Subcutaneous abdominal adipose tissue (tissue), 5 donors: ENCODE measurements at regions not wholly inside any gene's neighbourhood (a gene's known extent, or its start where the extent isn't known, plus 50 kb on each side); places are given as distances from the start of the nearest gene placed in this dataset.
"Not testable (repeated sequence)": the region's sequence is repeated elsewhere in the genome, so short reads cannot be mapped to it uniquely, and the experiment has no call there.

Source experiments
- H3K27ac ChIP-seq: one replicate; pipeline ENCODE4 v1.7.0; 2013; ENCODE audit warnings: low read depth, mild to moderate bottlenecking, inconsistent platforms, low read length, moderate library complexity
- H3K27me3 ChIP-seq, 5 donors: one replicate each; pipeline ENCODE4 v1.7.0; 2013; ENCODE audit warnings: low read length in 5 of 5, inconsistent platforms in 1 of 5; ENCODE audit not compliant: control insufficient read depth in 5 of 5, insufficient read depth in 4 of 5
- H3K36me3 ChIP-seq, 5 donors: one replicate each; pipeline ENCODE4 v1.7.0; 2013; ENCODE audit warnings: low read length in 5 of 5; ENCODE audit not compliant: control insufficient read depth in 5 of 5, insufficient read depth in 5 of 5
- H3K4me1 ChIP-seq, 5 donors: one replicate each; pipeline ENCODE4 v1.7.0; 2013; ENCODE audit warnings: low read length in 5 of 5, mild to moderate bottlenecking in 3 of 5, moderate library complexity in 1 of 5; ENCODE audit not compliant: control insufficient read depth in 5 of 5, insufficient read depth in 5 of 5
- H3K4me3 ChIP-seq, 5 donors: one replicate each; pipeline ENCODE4 v1.7.0; 2013; ENCODE audit warnings: low read length in 5 of 5, low read depth in 1 of 5
- H3K9ac ChIP-seq, 5 donors: one replicate each; pipeline ENCODE4 v1.7.0; 2013; ENCODE audit warnings: low read length in 5 of 5, mild to moderate bottlenecking in 4 of 5, moderate library complexity in 3 of 5
- H3K9me3 ChIP-seq, 5 donors: one replicate each; pipeline ENCODE4 v1.7.0; 2013; ENCODE audit warnings: low read length in 5 of 5; ENCODE audit not compliant: control insufficient read depth in 5 of 5
- donor health status: healthy.
- donor health status: healthy.
- donor health status: healthy.
- donor health status: healthy.
- donor health status: healthy.

DNA sequence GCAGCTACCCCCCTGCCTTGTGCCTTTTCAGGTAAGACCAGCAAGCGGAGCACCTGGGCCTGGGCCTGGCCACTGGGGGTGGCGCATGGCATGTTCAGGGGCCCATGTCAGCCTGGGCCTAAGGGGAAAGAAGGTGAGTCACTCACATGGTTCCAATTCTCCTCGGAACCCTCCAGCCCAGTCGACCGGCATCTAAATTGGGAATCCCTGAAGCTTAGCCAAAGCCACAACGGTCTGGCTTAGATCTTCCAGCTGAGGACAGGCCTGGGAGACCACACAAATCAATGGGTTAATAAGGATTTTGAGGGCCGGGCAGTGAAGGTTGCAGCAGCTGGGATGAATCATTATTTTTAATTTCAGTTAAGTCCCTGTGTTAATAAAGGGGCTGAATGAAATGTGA, 145.1 kb upstream of the SMYD2 start:
- Histone ChIP-seq H3K27ac (no peak overlapping the region), H3K36me3 (no peaks in the 10 kb centered on the region), H3K4me3 (no peak overlapping the region), H3K9ac (no peak overlapping the region), H3K4me1 (no peaks in the 10 kb centered on the region), H3K9me3 (no peaks in the 10 kb centered on the region), H3K27me3 (no peaks in the 10 kb centered on the region)

DNA sequence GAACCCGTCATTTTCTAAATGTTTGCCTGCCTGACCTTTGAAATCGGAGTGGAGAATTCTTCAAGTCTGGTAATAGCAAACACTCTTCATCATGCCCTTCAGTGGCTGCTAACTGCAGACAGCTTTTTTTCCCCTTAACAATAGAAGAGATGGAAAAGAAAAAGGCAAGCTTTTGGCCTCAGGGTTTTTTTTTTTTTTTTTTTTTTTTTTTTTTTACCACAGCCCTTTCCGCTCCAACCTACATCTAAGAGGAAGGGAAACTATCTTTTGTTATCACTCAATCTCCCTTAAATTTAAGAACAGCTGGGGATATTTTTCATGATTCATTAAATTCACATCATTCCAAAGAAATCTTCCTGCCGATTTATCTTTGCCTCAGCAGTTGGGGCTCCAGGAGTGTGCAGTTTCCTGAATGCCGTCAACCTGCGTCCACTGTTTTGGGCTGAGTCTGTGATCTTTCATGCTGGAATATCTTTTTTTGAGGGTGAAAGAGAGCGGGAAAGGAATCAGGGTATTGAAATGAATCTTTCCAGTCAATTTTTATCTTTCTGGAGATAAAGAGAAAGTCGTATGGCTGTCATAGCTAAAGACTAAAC, 144.5 kb upstream of the SMYD2 start:
- Histone ChIP-seq H3K27me3 (no peaks in the 10 kb centered on the region), H3K27ac (no peak overlapping the region), H3K4me3 (no peak overlapping the region), H3K9me3 (no peaks in the 10 kb centered on the region), H3K4me1 (no peaks in the 10 kb centered on the region), H3K36me3 (no peaks in the 10 kb centered on the region), H3K9ac (no peak overlapping the region)

DNA sequence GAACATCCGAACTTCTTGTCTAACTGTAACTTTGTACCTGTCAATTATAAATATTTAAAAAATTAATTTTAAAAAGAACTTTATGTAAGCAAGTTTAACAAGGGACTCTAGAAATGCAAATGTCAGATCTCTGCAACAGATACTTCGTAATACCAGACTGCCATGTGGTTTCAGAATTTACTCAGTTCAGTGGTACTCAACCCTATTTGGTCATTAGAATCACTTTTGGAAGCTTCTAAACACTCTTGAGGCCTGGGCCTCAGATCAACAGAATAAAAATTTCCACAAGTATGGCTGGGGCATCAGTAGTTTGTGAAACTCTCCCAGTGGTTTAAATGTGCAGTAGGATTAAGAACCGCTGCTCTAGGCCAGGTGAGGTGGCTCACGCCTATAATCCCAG, 139.5 kb upstream of the SMYD2 start:
- Histone ChIP-seq H3K27me3 (no peaks in the 10 kb centered on the region), H3K4me3 (no peak overlapping the region), H3K9ac (no peak overlapping the region), H3K36me3 (no peaks in the 10 kb centered on the region), H3K9me3 (no peaks in the 10 kb centered on the region), H3K4me1 (no peaks in the 10 kb centered on the region), H3K27ac (no peak overlapping the region)

DNA sequence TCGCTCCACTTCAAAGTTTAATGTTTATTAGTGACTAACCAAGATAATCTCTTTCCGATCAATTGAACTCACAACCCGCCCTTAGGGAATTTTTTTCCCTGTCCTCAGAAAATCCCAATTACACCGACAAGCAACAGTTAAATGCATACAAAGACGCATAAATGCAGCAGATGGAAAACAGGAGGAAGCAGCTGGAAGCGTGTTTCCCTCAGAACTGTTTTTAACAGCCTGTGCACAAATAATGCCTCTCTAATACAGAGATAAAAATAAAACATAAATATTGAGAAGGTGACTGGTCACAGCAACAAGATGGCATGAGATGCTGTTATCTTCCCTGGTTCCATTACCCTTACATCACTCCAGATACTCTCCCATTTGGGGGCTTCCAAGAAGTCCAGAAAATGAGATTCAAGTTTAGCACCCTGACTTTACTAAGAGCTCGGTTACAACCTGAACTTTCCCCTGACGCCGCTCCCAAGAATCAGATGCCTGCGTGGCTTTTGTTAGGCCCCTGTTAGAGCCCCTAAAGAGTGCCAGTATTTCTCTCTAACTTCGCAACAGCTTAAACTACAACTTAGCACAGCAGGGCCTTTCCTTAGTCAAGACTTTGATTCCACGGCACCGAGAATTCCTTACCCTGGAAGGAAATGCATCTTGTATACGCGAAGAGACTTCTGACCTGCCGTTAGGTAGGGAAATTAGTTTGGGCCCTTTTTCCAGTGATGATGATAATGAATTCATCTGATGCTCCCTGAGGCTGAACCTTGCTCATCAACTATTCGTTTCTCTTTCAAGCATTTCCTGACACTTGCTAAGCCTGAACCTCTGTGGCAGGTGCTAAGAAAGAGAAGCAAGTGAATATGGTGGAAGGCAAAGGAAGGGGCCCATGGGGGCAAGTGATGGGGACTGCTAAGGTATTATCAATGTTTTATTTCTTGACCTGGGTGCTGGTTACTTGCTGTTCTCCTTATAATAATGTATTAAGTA, 137.7 kb upstream of the SMYD2 start:
- H3K27me3 ChIP-seq = no peaks in the 10 kb centered on the region
- no peaks in the 10 kb centered on the region for H3K4me1 ChIP-seq
- no peak overlapping the region for H3K4me3 ChIP-seq
- no peaks in the 10 kb centered on the region for H3K36me3 ChIP-seq
- no peak overlapping the region for H3K9ac ChIP-seq
- H3K9me3 ChIP-seq = no peaks in the 10 kb centered on the region
- no peak overlapping the region for H3K27ac ChIP-seq

DNA sequence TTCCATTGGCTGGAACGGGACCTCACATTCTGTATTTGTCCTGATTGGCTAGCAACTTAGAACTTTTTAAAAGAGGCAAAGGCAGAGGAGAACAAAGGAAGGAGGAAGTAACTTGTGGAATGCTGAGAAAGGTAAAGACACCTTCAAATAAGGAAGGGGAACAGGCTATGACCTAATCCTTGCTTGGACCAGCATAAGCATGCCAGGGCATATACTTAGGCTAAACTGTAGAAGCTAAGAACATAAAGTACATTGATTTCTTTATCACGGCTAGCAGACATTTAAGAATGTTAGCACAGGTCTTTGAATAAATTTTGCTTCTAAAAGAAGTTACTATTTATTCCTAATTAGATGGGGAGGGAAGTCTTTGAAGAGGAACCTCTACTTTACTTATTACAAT, 136.4 kb upstream of the SMYD2 start:
- H3K27me3 ChIP-seq, H3K4me1 ChIP-seq, H3K4me3 ChIP-seq, H3K36me3 ChIP-seq, H3K9ac ChIP-seq, H3K27ac ChIP-seq, H3K9me3 ChIP-seq: not testable (repeated sequence)

DNA sequence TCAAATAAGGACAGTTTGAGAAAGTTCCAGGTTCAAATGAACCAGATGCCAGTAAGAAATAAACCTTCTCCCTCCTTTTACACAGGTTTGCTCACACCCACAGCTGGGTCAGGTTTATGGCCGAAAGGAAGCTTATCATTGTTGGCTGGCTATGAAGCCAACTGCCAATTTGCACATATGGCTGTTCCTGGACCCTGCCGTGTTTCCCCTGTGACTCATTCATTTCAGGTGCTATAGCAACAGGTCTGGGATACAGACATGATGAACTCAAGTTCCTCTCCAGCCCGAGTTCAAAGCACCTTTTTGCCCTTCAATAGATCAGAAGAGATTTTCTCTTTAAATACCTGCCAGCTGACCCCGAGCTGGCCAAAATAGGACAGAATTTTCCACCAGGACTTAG, 134.4 kb upstream of the SMYD2 start:
- Histone ChIP-seq H3K9me3 (peaks cover 0 to 2% (median 0%) of the 10 kb centered on the region in 5 donors), H3K27me3 (peaks cover 0 to 2% (median 0%) of the 10 kb centered on the region in 5 donors), H3K9ac (no peak overlapping the region), H3K4me1 (no peaks in the 10 kb centered on the region), H3K36me3 (no peaks in the 10 kb centered on the region), H3K4me3 (no peak overlapping the region), H3K27ac (no peak overlapping the region)

DNA sequence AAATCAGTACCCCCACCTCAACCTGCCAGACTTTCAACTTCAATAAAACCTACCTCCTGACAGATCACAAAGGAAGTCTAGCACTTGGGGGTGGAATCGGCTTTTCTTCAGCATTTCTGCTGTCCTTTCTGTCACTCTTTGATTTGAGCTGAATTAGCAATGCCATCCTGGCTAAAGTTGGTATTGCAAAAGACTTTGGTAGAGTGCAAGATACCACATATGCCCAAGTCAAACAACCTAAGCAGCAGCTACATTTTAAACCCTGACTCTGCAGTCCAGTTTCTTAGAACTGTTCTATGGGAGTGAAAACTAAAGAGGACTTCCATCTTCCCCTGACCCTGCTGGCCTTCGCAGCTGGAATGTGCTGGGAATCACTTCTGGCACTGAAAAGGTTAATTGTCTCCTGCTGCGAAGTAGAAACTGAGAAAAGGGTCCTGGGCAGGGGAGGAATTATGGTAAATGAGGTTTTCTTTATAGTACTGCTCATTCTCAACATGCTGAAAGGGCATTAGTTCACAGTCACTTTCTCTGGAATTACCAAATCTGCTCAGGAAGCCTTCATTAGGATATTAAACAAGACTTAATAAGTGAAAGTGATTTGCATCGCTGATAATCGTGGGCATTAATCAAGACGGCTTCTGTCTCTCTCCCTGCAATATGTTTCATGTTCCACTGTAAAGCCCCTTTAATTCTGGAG, 126.2 kb upstream of the SMYD2 start:
- H3K9me3 ChIP-seq = peaks cover 0 to 2% (median 0%) of the 10 kb centered on the region in 5 donors
- H3K27me3 ChIP-seq = peaks cover 0 to 6% (median 4%) of the 10 kb centered on the region in 5 donors
- no peaks in the 10 kb centered on the region for H3K4me1 ChIP-seq
- H3K4me3 ChIP-seq = no peak overlapping the region
- H3K36me3 ChIP-seq = no peaks in the 10 kb centered on the region
- no peak overlapping the region for H3K27ac ChIP-seq
- no peak overlapping the region for H3K9ac ChIP-seq

DNA sequence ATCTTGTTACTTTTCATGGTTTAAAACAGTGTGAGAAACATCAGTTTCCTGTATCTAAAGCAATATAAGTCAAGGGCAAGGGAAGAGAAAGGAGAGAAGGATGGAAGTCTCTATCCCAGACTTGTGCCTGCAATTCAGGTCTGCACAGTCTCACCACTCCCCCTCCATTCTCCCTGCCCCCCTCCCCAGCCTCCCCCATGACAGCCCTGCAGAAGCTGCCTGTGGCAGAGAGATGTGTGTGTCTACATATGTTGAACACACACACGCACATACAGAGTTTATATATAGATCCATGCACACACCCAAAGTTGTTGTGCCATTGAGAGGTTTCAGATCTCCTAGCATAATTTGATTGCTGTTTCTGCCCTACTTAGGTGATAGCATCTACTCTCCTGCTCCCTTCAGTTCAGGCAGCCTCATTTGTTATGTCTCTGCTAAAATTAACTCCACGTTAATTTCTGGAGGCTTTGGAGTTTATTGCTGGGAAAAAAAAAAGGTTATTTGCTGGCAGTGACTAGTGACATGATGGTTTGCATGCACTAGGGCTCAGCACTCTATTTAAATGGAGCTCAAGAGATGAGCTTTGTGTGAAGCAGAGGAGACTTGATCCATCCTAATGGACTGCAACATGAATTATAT, 124.9 kb upstream of the SMYD2 start:
- Histone ChIP-seq H3K27ac (no peak overlapping the region), H3K36me3 (no peaks in the 10 kb centered on the region), H3K9ac (no peak overlapping the region), H3K4me3 (no peak overlapping the region), H3K4me1 (no peaks in the 10 kb centered on the region), H3K9me3 (peaks cover 0 to 2% (median 0%) of the 10 kb centered on the region in 5 donors), H3K27me3 (peaks cover 0 to 6% (median 3%) of the 10 kb centered on the region in 5 donors)

DNA sequence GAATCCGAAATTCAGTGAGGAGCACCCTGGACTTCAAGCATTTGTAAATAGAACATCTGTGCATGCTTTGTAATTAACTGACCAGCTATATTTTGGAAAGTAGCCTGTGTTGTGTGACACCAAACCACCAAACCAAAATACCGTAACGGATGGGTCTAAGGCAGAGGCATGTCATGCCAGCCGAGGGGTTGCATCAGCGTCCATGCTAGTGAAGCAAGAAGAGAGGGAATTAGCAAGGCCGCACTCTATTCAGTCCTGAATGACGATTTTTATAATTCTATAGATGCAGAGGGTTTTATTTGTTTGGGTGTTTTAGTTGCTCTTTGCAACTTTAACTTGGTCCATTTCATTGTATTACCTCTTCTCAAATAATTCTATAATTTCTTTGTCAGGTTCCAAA, 116.8 kb upstream of the SMYD2 start:
- H3K9ac ChIP-seq = no peak overlapping the region
- H3K4me3 ChIP-seq = no peak overlapping the region
- peaks cover 7 to 16% (median 11%) of the 10 kb centered on the region in 5 donors for H3K27me3 ChIP-seq

More for the DNA sequence above, 116.8 kb upstream of the SMYD2 start:
- Histone ChIP-seq H3K27ac (no peak overlapping the region), H3K36me3 (no peaks in the 10 kb centered on the region), H3K9me3 (no peaks in the 10 kb centered on the region), H3K4me1 (no peaks in the 10 kb centered on the region)
